ENCODE measurements at regions not wholly inside any gene's neighbourhood (a gene's known extent, or its start where the extent isn't known, plus 50 kb on each side); places are given as distances from the start of the nearest gene placed in this dataset.
A peak's percentile ranks its signal among the peaks of the same experiment; 100 is the strongest.
"Not testable (repeated sequence)": the region's sequence is repeated elsewhere in the genome, so short reads cannot be mapped to it uniquely, and the experiment has no call there.

GRCh38 chr7:13631207-13632049 lies 358.0 kb downstream of the ETV1 start:
- peak; percentile 30 for DNase-seq

GRCh38 chr7:13633857-13634256 lies 355.6 kb downstream of the ETV1 start:
- no peak for DNase-seq

DNA sequence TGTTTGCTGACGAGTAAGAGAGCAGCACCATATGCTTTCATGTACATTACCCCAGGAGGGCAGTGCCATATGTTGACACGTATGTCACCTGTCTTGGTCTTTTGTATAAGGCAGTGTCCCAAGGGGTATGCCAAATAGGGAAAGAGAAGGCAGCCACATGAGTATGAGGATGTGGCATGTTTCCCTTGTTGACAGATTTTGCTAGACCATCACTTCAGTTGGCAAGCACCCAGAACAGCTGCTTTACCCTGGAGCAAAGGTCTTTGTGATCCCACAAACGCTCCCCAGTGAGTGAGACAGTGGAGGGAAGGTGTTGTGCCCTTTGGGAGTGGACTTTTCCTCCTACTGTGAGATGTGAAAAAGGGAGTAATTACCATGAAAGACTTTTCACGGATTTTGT lies 350.1 kb downstream of the ETV1 start:
- peak; percentile 98 for DNase-seq

DNA sequence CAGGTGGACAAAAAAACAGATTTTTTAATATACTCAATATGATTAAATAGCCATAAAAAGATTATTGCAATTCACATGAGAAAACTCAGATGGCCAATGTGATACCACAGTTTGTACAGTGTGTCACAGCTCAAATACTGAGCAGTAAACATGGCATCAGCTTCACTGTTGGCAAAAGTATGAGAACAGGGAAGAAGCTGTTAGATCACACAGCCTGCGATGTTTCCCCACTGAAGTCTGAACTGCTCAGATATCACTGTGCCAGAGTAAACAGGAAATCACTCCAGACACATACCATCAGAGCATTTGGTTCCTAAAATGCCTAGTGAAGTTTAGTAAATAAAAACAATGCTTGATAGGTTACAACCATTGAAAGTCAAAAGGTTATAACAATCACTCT lies 347.8 kb downstream of the ETV1 start:
- peak; percentile 35 for DNase-seq

DNA sequence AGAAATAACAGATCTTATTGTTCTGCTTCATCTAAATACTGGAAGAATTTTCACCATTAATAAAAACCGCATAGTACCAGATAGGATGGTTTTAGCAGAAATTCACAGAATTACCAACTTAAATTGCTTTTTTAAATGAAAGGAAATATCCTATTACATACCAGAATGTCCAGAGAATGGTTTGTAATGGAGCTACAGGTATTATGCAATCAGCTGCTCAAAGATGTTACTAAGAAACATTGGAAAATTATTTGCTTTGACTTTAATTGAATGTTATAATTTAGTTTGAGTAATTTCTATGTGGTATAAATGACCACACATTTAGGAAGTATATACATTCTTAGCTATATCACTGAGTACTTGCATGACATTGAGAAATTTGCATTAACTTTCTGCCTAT lies 338.3 kb downstream of the ETV1 start:
- no peak for DNase-seq

GRCh38 chr7:13656330-13656729 lies 333.1 kb downstream of the ETV1 start:
- no peak for DNase-seq

- DNase-seq = no peak
Observed at GRCh38 chr7:13673290-13673689, 316.2 kb downstream of the ETV1 start.

GRCh38 chr7:13682626-13683025 lies 306.8 kb downstream of the ETV1 start:
- DNase-seq = no peak

DNA sequence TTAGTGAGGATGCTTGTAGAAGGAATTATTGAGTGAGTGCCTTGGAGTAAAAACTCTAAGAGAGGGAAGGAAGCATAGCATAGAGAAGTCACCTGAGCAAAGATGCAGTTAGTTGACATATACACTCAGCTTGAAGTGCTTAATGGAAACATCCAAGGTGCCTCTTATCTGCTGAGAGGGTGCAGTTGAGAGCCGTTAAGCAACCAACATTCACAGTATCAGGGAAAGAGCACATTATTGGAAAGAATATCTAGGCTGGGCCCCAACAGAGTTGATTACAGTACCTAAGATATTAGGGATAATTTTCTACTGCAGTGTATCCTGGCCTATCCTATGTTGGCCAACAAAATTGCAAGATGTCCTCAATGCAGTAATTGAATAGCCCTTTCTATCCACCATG lies 302.0 kb downstream of the ETV1 start:
- no peak for DNase-seq

DNA sequence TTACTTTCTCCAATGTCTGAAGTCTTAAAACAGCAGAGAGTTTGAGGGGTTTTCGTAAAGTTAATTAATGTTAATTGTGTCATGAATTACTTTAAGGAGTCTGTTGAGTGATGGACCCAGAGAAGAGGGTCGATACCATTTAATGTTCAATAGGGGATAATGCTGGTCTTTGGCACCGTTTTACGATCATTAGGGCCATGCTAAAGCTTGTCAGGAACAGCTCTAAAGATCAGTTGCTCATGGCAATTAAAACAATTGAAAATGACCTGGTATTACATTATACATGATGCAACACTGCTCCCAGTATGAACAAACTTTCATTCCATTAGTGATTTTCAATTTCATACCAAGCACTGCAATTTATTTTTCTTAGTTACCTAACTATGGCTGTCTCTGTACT lies 296.9 kb downstream of the ETV1 start:
- DNase-seq = no peak

DNA sequence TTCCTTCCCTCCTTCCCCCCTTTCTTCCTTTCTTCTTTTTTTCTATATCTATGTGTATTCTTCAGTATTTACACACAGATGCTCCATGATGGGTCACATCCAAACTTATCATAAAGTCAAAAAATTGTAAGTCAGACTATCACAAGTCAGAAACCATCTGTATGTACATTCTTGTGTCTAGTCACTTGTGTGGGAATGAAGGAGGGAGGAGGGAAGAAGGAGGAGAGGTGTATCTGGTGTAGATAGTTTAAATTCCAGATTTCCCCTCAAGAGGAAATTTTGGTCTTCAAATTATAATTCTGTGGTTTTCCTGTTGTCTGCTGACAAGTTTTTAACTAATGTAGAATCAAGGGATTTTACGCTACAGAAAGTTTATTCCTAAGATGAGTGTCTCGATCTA lies 287.2 kb downstream of the ETV1 start:
- DNase-seq = no peak

DNA sequence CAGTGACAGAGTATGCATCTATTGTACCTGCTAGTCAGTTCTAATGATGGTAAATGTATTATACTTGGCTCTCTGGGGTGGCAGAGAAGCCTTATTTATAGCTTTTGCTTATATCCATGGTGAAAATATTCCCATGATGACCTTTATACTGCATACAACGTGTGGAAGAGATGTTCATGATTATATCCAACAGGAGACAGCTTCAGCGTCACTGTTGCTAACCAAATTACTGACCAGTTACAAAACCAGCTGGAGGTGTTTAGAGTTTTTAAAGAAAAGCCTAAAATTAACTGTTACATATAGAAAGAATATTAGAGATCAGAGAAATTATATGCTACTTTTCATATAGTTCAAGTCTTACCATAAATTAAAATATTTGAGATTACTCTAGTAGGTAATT lies 280.8 kb downstream of the ETV1 start:
- DNase-seq = no peak

GRCh38 chr7:13713092-13713491 lies 276.4 kb downstream of the ETV1 start:
- DNase-seq = no peak

DNA sequence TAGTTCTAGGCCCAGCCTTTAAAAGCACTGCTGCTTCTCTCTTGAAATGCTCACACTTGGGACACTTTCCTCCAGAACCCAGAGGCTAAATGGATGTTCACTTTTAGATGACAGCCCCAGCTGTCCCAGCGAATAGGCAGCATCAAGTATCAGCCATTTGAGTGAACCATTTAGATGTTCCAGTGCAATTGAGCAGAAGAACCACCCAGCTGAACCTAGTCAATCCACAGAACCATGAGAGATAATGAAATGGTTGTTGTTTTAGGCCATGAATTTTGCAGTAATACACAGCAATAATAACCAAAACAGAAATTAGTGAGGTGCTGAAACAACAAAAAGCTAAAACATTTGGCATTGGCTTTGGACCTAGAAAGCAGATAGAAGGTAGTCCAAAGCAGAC lies 273.9 kb downstream of the ETV1 start:
- DNase-seq = peak; percentile 76

DNA sequence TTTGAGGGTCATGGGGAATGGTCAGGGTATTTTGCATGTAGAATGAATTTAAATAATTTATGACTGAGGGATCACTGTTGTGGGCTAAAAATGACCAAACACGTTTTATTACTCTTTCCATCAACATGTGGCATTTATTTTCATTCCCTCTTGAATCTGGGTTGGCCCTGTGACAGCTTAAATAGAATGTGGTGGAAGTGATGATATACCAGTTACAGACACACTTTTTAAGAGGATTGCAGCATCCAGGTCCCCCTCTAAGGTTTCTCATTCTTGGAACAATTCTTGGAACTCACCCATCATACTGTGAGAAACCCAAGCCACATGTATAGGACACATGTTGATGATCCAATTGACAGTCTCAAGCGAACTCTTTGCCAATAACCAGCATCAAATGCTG lies 272.4 kb downstream of the ETV1 start:
- no peak for DNase-seq

DNA sequence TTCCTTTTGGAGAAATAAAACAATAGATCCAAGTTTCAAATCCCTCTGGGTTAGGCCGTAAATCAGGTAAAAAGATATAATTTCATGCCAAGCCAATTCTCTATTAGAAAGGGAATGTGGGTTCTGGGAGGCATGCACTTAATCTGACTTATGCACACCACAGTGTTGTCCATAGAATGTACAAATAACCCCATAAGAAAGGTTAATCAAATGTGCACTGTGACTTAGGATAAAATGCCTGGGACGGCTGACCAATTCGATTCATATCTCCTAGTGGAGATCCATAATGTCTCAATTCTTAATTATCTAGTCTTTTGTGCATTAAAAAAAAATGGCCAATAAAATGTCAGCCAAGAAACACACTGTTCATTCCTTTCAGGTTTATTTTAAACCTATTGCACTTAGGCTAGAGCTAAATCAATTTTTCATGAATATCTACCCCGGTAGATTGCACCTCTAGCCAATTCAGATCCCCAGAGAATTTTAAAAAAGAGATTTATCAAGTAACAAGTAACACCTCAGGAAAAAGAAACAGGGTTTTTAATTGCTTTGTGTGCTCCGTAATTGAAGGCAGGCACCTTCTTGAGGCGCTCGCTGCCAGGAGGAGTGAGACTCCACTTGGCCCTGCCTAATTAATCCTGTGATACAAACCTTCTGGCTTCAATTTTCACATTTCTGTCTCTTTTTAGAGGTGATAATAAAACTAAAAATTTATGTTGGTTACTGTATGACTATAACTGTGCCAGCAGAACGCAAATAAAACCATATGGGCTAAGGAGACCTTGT lies 265.1 kb downstream of the ETV1 start:
- peak; percentile 52 for DNase-seq

DNA sequence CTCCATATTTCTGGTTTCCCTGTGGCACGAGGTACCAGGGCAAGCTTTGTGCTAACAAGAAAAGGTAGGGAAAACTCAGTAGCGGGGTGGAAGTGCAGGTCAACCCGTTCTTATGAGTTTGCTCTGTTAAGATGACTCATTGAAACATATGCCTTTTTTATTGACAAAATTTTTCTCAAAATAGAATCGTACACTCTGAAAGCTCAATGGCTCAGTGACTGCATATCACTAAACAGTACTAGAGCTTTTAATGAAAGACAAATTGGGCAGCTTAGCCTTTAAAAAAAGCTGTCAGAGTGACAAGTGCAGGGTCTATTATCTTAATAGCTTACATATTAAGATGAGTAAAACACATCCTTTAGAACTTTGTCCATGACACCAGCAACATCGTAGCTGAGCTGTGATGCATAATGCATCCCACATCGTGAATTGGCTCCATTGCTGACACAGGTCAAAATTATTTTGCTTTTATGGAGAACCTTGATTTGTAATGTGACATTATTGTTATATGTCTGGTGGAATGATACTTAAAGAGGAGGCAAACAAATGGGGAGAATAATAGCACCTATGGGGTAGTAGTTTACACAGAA lies 264.4 kb downstream of the ETV1 start:
- DNase-seq = peak; percentile 52

DNA sequence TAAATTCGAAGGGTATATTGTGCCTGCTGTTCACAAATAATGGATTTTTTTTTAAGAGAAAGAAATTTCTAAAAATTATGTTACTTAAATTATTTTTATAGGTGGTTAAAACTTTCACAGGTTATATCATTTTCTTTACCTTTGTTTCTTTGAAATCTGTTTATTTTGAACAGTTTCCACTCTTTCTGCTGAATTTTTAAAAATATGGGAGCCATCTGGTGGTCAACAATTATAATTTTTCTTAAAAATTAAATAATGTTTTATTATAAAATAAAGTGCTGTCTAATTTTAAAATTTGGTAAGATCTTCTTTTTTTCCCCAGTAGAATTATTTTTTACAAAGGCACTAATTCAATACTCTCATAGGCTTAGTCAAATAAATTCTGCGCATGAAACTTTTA lies 263.9 kb downstream of the ETV1 start:
- DNase-seq = no peak

- peak; percentile 11 for DNase-seq
Observed at GRCh38 chr7:13727279-13727678, 262.2 kb downstream of the ETV1 start.

GRCh38 chr7:13727751-13728150 lies 261.7 kb downstream of the ETV1 start:
- DNase-seq = no peak

DNA sequence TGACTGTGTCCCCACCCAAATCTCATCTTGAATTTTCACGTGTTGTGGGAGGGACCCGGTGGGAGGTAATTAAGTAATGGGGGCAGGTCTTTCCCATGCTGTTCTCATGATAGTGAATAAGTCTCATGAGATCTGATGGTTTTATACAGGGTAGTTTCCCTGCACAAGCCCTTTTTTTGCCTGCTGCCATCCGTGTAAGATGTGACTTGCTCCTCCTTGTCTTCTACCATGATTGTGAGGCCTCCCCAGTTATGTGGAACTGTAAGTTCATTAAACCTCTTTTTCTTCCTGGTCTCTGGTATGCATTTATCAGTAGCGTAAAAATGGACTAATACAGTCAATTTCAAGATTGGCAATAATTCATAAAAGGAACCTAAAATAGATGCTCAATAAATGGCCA lies 261.0 kb downstream of the ETV1 start:
- not testable (repeated sequence) for DNase-seq

DNA sequence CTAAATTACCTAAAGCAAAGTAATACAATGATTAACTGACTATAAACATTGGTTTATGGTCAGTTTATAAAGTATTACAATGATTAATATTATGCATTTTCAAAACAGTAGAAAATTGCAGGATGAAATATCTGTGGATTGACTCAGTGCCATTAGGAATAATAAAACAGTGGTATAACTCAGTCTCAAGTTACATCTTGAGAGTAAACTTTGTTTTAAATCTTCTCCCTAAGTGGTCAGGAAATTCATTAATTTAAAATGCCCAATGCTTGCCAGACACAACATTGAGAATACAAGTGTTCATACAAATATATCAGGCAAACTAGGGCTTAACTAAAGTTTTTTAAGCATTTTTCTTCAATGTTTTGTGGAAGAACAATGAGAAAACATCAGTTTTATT lies 257.8 kb downstream of the ETV1 start:
- no peak for DNase-seq

DNA sequence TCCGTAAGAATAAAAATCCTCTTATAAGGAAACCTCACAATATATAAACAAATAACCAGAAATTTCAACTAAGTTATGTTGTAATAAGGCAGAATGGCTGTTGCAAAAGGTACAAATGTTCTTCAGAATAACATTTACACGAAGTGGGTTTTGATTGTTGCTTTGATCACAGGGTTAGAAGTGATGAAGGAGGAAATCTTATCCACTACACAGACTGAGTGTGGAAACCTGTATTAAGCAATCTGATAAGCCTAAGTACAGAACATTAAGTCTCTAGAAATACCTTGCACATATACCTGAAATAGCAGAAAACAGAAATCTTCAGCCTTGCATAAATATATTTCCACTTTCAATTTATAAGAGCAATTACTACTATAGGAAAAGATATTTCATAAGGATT lies 251.9 kb downstream of the ETV1 start:
- no peak for DNase-seq

DNA sequence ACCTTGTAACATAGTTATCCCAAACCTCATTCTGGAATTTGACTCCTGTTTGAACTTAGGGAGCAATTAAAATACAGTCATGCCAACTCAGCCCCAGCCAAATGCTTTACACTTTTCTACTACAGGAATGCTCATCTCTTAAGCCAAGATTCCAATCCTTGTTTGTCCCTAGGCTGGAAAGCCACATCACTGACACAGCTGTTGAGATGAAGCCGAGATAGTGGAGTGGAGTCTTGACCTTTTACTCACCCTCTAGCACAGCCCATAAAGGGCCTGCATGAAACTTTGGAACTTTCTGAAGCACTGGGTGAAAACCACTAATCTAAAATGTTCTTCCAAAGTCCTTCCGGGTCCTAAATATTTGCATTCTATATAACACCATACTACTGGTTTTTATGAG lies 247.3 kb downstream of the ETV1 start:
- no peak for DNase-seq
